IPS-18a (cell line): ENCODE measurements at regions not wholly inside any gene's neighbourhood (a gene's known extent, or its start where the extent isn't known, plus 50 kb on each side); places are given as distances from the start of the nearest gene placed in this dataset.

Source experiments
- H3K27ac ChIP-seq: one replicate; pipeline ENCODE4 v1.5.1; 2013; ENCODE audit warnings: low read length
- H3K27me3 ChIP-seq: one replicate; pipeline ENCODE4 v1.6.1; 2013; ENCODE audit warnings: mild to moderate bottlenecking, low read length; ENCODE audit not compliant: control insufficient read depth, insufficient read depth
- H3K36me3 ChIP-seq: one replicate; pipeline ENCODE4 v1.6.1; 2013; ENCODE audit warnings: low read depth, low read length; ENCODE audit not compliant: control insufficient read depth
- H3K4me1 ChIP-seq: one replicate; pipeline ENCODE4 v1.6.1; 2013; ENCODE audit warnings: low read depth, low read length; ENCODE audit not compliant: control insufficient read depth
- H3K4me3 ChIP-seq: one replicate; pipeline ENCODE4 v1.5.1; 2013; ENCODE audit warnings: low read length
- H3K9ac ChIP-seq: one replicate; pipeline ENCODE4 v1.6.1; 2013; ENCODE audit warnings: mild to moderate bottlenecking, low read length, moderate library complexity
- H3K9me3 ChIP-seq: one replicate; pipeline ENCODE4 v1.6.1; 2013; ENCODE audit warnings: low read depth, low read length; ENCODE audit not compliant: control insufficient read depth

DNA sequence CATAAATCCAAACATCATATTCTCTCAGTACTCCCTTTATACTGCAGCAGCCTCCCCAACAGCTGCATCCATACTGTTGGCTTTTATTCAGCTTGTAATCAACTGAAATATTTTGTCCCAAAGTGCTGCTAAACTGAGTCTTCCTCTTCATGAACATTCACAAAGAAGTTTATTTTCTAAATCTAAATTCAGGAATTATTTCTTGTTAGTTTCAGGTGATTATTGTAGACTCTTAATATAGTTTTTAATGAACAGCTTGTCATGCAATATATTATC is 269.3 kb upstream of the UBE2E2 start:
- H3K9ac ChIP-seq: no peak overlapping the region
- H3K27me3 ChIP-seq: no peaks in the 10 kb centered on the region
- no peak overlapping the region for H3K27ac ChIP-seq
- H3K4me1 ChIP-seq: no peaks in the 10 kb centered on the region
- no peaks in the 10 kb centered on the region for H3K36me3 ChIP-seq
- H3K4me3 ChIP-seq: no peak overlapping the region
- H3K9me3 ChIP-seq: no peaks in the 10 kb centered on the region

GRCh38 chr3:22935040-22935439 is 268.1 kb upstream of the UBE2E2 start:
- Histone ChIP-seq H3K4me3 (no peak overlapping the region), H3K9me3 (no peaks in the 10 kb centered on the region), H3K27me3 (no peaks in the 10 kb centered on the region), H3K9ac (no peak overlapping the region), H3K36me3 (no peaks in the 10 kb centered on the region), H3K4me1 (no peaks in the 10 kb centered on the region), H3K27ac (no peak overlapping the region)

GRCh38 chr3:22937536-22937935 is 265.6 kb upstream of the UBE2E2 start:
- no peaks in the 10 kb centered on the region for H3K4me1 ChIP-seq
- H3K4me3 ChIP-seq: no peak overlapping the region
- no peaks in the 10 kb centered on the region for H3K9me3 ChIP-seq
- H3K27me3 ChIP-seq: no peaks in the 10 kb centered on the region
- no peak overlapping the region for H3K9ac ChIP-seq
- no peaks in the 10 kb centered on the region for H3K36me3 ChIP-seq
- H3K27ac ChIP-seq: no peak overlapping the region

DNA sequence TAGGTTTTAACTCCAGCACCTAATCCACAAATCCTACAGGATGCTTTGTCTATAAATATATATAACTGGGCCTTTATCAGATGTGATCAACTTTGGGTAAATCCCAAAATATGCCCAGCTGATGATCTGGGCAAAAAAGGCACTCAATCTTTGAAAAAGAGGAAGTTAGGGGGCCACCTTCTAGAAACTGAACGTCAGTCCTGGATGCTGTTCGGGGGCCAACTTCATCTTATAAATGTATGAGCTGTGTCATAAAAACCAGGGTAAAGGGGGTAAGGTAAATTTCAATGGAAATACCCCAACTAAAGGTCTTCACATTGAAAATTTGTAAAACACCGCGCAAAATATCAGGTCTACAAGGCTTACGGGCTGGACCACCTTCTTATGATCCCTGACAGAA is 264.4 kb upstream of the UBE2E2 start:
- Histone ChIP-seq H3K9ac (no peak overlapping the region), H3K27me3 (no peaks in the 10 kb centered on the region), H3K36me3 (no peaks in the 10 kb centered on the region), H3K4me3 (no peak overlapping the region), H3K27ac (no peak overlapping the region), H3K4me1 (no peaks in the 10 kb centered on the region), H3K9me3 (no peaks in the 10 kb centered on the region)

- no peaks in the 10 kb centered on the region for H3K36me3 ChIP-seq
- no peaks in the 10 kb centered on the region for H3K9me3 ChIP-seq
- H3K4me3 ChIP-seq: no peak overlapping the region
- H3K4me1 ChIP-seq: no peaks in the 10 kb centered on the region
- H3K9ac ChIP-seq: no peak overlapping the region
- no peaks in the 10 kb centered on the region for H3K27me3 ChIP-seq
- no peak overlapping the region for H3K27ac ChIP-seq
Observed at GRCh38 chr3:22939349-22939748, 263.8 kb upstream of the UBE2E2 start.

DNA sequence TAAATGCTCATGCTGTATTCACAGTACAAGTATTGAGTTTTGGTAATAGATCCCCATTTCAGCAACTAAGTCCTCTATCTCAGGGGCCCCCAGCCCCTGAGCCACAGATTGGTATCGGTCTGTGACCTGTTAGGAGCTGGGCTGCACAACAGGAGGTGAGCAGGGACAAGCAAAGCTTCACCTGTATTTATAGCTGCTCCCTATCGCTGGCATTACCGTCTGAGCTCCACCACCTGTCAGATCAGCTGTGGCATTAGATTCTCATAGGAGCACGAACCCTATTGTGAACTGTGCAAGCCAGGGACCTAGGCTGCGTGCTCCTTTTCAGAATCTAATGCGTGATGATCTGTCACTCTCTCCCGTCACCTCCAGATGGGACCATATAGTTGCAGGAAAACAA is 262.8 kb upstream of the UBE2E2 start:
- no peaks in the 10 kb centered on the region for H3K27me3 ChIP-seq
- H3K9me3 ChIP-seq: no peaks in the 10 kb centered on the region
- H3K4me3 ChIP-seq: no peak overlapping the region
- H3K36me3 ChIP-seq: no peaks in the 10 kb centered on the region
- no peaks in the 10 kb centered on the region for H3K4me1 ChIP-seq
- H3K27ac ChIP-seq: no peak overlapping the region
- H3K9ac ChIP-seq: no peak overlapping the region

- Histone ChIP-seq H3K4me1 (no peaks in the 10 kb centered on the region), H3K9me3 (no peaks in the 10 kb centered on the region), H3K27ac (no peak overlapping the region), H3K9ac (no peak overlapping the region), H3K27me3 (no peaks in the 10 kb centered on the region), H3K4me3 (no peak overlapping the region), H3K36me3 (no peaks in the 10 kb centered on the region)
Observed at GRCh38 chr3:22942981-22943380, 260.1 kb upstream of the UBE2E2 start.

DNA sequence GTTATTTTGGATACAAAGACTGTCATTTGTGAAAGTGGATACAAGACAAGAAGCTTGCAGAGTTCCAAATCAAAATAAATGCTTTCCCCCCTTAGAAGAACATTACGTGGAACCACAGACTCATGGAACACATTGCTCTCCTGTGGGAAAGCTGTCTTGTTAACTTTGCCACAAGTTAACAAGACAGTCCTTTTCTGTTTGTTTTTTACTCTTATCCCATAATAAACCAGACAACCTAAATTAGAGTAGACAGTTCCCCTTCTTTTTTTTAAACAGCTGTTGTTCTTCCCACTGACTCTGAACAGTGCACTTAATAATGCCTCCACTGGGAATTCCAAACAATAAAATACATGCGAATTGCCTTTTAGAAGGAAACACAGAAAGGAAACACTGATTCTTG is 255.3 kb upstream of the UBE2E2 start:
- Histone ChIP-seq H3K9ac (no peak overlapping the region), H3K4me1 (no peaks in the 10 kb centered on the region), H3K27ac (no peak overlapping the region), H3K9me3 (no peaks in the 10 kb centered on the region), H3K27me3 (no peaks in the 10 kb centered on the region), H3K36me3 (no peaks in the 10 kb centered on the region), H3K4me3 (no peak overlapping the region)

- H3K36me3 ChIP-seq: no peaks in the 10 kb centered on the region
- no peaks in the 10 kb centered on the region for H3K27me3 ChIP-seq
- H3K9ac ChIP-seq: no peak overlapping the region
- H3K9me3 ChIP-seq: no peaks in the 10 kb centered on the region
- no peaks in the 10 kb centered on the region for H3K4me1 ChIP-seq
- H3K4me3 ChIP-seq: no peak overlapping the region
- no peak overlapping the region for H3K27ac ChIP-seq
Observed at GRCh38 chr3:22951910-22952309, 251.2 kb upstream of the UBE2E2 start.

DNA sequence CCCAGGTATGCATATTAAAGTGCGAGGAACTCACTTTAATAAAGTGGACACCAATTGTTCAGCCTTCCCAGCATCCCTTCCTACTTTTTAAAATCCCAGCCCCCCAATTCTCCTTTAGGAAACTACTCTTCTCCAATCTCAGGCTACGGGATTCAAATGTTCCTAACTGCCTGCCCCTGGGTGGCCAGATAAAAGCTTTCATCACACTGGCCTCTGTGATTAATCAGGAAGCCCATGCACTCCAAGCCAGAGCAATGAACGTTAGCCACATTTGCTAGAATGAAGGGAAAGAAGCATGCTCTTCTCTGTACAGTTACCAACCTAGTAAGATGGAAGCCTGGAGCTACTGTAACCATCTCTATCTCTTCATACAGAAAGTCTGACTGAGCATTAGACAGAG is 250.3 kb upstream of the UBE2E2 start:
- H3K9ac ChIP-seq: no peak overlapping the region
- H3K27me3 ChIP-seq: no peaks in the 10 kb centered on the region
- H3K9me3 ChIP-seq: no peaks in the 10 kb centered on the region
- no peak overlapping the region for H3K27ac ChIP-seq
- H3K4me1 ChIP-seq: no peaks in the 10 kb centered on the region
- H3K36me3 ChIP-seq: no peaks in the 10 kb centered on the region
- no peak overlapping the region for H3K4me3 ChIP-seq

GRCh38 chr3:22959593-22959992 is 243.5 kb upstream of the UBE2E2 start:
- no peak overlapping the region for H3K4me3 ChIP-seq
- H3K9ac ChIP-seq: no peak overlapping the region
- no peaks in the 10 kb centered on the region for H3K27me3 ChIP-seq
- no peak overlapping the region for H3K27ac ChIP-seq
- no peaks in the 10 kb centered on the region for H3K9me3 ChIP-seq
- no peaks in the 10 kb centered on the region for H3K4me1 ChIP-seq
- H3K36me3 ChIP-seq: no peaks in the 10 kb centered on the region

DNA sequence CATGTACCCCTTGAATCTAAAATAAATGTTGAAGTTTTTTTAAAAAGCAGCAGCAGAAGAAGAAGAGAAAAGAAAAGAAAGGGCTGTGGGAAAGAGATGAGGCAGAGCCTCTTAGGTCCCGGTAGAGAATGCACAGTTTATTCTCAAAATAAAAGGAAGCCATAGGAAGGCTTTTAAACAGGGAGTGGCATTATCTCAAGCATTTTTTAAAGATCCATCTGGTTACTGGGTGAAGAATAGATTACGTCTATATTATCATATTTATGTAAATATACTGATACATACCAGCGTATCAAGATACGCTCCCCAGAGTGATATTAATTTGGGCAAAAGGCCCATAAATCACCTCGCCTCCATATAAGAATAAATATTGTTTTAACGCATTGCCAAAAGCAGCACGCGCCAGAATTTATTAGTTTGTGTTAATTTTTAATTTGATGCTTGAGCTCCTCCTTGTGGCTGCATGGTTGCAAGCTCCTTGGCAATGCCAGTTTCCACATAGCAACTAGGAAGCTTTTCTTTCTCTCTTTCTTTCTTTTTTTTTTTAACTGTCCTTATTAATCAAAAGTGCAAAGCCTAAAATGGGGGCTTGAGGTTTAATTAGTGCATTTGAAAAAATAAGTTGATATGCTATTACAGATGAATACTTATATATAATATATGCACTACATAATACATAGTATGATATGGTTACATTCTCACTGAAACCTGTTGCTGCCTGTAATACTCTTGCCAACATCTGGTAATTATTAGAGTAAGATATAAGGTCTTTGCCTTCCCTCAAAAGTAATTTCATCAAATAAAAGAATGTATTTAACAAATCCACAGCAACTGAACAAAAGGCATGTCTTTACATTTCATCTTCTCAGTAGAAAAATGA is 242.8 kb upstream of the UBE2E2 start:
- H3K27ac ChIP-seq: no peak overlapping the region
- no peak overlapping the region for H3K4me3 ChIP-seq
- no peaks in the 10 kb centered on the region for H3K9me3 ChIP-seq
- H3K27me3 ChIP-seq: no peaks in the 10 kb centered on the region
- no peaks in the 10 kb centered on the region for H3K4me1 ChIP-seq
- H3K9ac ChIP-seq: no peak overlapping the region
- H3K36me3 ChIP-seq: no peaks in the 10 kb centered on the region
